Thyroid gland (tissue), 4 donors: ENCODE measurements at regions not wholly inside any gene's neighbourhood (a gene's known extent, or its start where the extent isn't known, plus 50 kb on each side); places are given as distances from the start of the nearest gene placed in this dataset.

Experiments
- CTCF ChIP-seq, 6 experiments: fragments of 200-600 bp in 3 of 6; fragments of 450-650 bp in 3 of 6; sonication (generic) in 3 of 6; IDR thresholded peaks; one replicate each; pipeline ENCODE4 v1.5.1; 2016 to 2019; ENCODE audit warnings: antibody characterized with exemption in 6 of 6, mild to moderate bottlenecking in 2 of 6, inconsistent platforms in 1 of 6, moderate library complexity in 1 of 6
- POLR2A ChIP-seq, 2 donors: fragments of 450-650 bp; IDR thresholded peaks; one replicate each; pipeline ENCODE4 v1.6.1; 2017; ENCODE audit warnings: antibody characterized with exemption in 2 of 2, mild to moderate bottlenecking in 2 of 2, moderate library complexity in 1 of 2

GRCh38 chr13:18233783-18234299 is 947.8 kb downstream of the TUBA3C start:
- TF ChIP-seq CTCF (IDR thresholded peaks at IDR 0.05) (no peak), POLR2A (IDR thresholded peaks at IDR 0.05) (no peak)
